GM19467 (cell line): ENCODE measurements at regions not wholly inside any gene's neighbourhood (a gene's known extent, or its start where the extent isn't known, plus 50 kb on each side); places are given as distances from the start of the nearest gene placed in this dataset.
"Not testable (repeated sequence)": the region's sequence is repeated elsewhere in the genome, so short reads cannot be mapped to it uniquely, and the experiment has no call there.

Experiments
- ATAC-seq: cut with Tn5 transposase; IDR thresholded peaks from one replicate; pipeline ENCODE4 v1.9.1; 2021; ENCODE audit warnings: mild to moderate bottlenecking, moderate library complexity; ENCODE audit not compliant: unreplicated experiment

- ATAC-seq: no peak
Measured at GRCh38 chr11:13166036-13166435, 111.6 kb upstream of the BMAL1 start.

- ATAC-seq: no peak
Measured at GRCh38 chr11:13168271-13168670, 109.3 kb upstream of the BMAL1 start.

- no peak for ATAC-seq
Measured at GRCh38 chr11:13169709-13170108, 107.9 kb upstream of the BMAL1 start.

- ATAC-seq: no peak
Measured at GRCh38 chr11:13174090-13174489, 103.5 kb upstream of the BMAL1 start.

GRCh38 chr11:13183094-13183825 is 94.3 kb upstream of the BMAL1 start:
- ATAC-seq: no peak

GRCh38 chr11:13183826-13184196 is 93.8 kb upstream of the BMAL1 start:
- ATAC-seq: no peak

GRCh38 chr11:13184295-13184794 is 93.2 kb upstream of the BMAL1 start:
- no peak for ATAC-seq

GRCh38 chr11:13188179-13188578 is 89.4 kb upstream of the BMAL1 start:
- no peak for ATAC-seq

GRCh38 chr11:13189561-13190426 is 87.8 kb upstream of the BMAL1 start:
- no peak for ATAC-seq

GRCh38 chr11:13193613-13194012 is 84.0 kb upstream of the BMAL1 start:
- ATAC-seq: no peak

- ATAC-seq: not testable (repeated sequence)
Measured at GRCh38 chr11:13197374-13197773, 80.2 kb upstream of the BMAL1 start.

GRCh38 chr11:13205486-13205885 is 72.1 kb upstream of the BMAL1 start:
- peak; percentile 67 for ATAC-seq

- no peak for ATAC-seq
Measured at GRCh38 chr11:13206086-13206640, 71.4 kb upstream of the BMAL1 start.

GRCh38 chr11:13207270-13207664 is 70.3 kb upstream of the BMAL1 start:
- ATAC-seq: no peak

GRCh38 chr11:13207665-13208594 is 69.7 kb upstream of the BMAL1 start:
- ATAC-seq: no peak

GRCh38 chr11:13208921-13209320 is 68.7 kb upstream of the BMAL1 start:
- no peak for ATAC-seq

GRCh38 chr11:13209379-13209778 is 68.2 kb upstream of the BMAL1 start:
- ATAC-seq: no peak

GRCh38 chr11:13210424-13210823 is 67.2 kb upstream of the BMAL1 start:
- no peak for ATAC-seq

GRCh38 chr11:13214276-13214675 is 63.3 kb upstream of the BMAL1 start:
- ATAC-seq: no peak

- ATAC-seq: no peak
Measured at GRCh38 chr11:13215149-13215548, 62.4 kb upstream of the BMAL1 start.
